Osteocyte (in vitro differentiated cells): ENCODE measurements at regions not wholly inside any gene's neighbourhood (a gene's known extent, or its start where the extent isn't known, plus 50 kb on each side); places are given as distances from the start of the nearest gene placed in this dataset.

Experiments used
- DNase-seq: peaks from one replicate; pipeline ENCODE4 v3.0.0; 2021; ENCODE audit warnings: mixed read lengths; ENCODE audit not compliant: unreplicated experiment; ENCODE audit errors: extremely low spot score
- H3K27ac Mint-ChIP-seq: one replicate; pipeline ENCODE4 v1.8.0; 2021; ENCODE audit warnings: mild to moderate bottlenecking, mixed read lengths; ENCODE audit not compliant: unreplicated experiment
- H3K27me3 Mint-ChIP-seq: one replicate; pipeline ENCODE4 v1.8.0; 2021; ENCODE audit warnings: mixed read lengths; ENCODE audit not compliant: unreplicated experiment
- H3K36me3 Mint-ChIP-seq: one replicate; pipeline ENCODE4 v1.8.0; 2021; ENCODE audit warnings: mixed read lengths; ENCODE audit not compliant: unreplicated experiment
- H3K4me1 Mint-ChIP-seq: one replicate; pipeline ENCODE4 v1.8.0; 2021; ENCODE audit warnings: mixed read lengths; ENCODE audit not compliant: unreplicated experiment
- H3K4me3 Mint-ChIP-seq: one replicate; pipeline ENCODE4 v1.8.0; 2021; ENCODE audit warnings: mild to moderate bottlenecking, moderate library complexity, mixed read lengths; ENCODE audit not compliant: unreplicated experiment
- H3K9me3 Mint-ChIP-seq: one replicate; pipeline ENCODE4 v1.8.0; 2021; ENCODE audit warnings: mixed read lengths; ENCODE audit not compliant: unreplicated experiment
- CTCF ChIP-seq: fragments of 200-600 bp; sonication (generic); IDR thresholded peaks from 2 replicates; pipeline ENCODE4 v1.5.0; 2021; ENCODE audit warnings: antibody characterized with exemption, mild to moderate bottlenecking, moderate library complexity

GRCh38 chr4:125483278-125483677 lies 168.5 kb downstream of the FAT4 start:
- peaks cover 5% of the 10 kb centered on the region for H3K9me3 Mint-ChIP-seq
- H3K27ac Mint-ChIP-seq = no peak overlapping the region
- H3K4me1 Mint-ChIP-seq = no peaks in the 10 kb centered on the region
- no peaks in the 10 kb centered on the region for H3K27me3 Mint-ChIP-seq
- peaks cover 57% of the 10 kb centered on the region for H3K36me3 Mint-ChIP-seq
- DNase-seq = no peak
- no peak for TF ChIP-seq CTCF
- H3K4me3 Mint-ChIP-seq = no peak overlapping the region

- no peak overlapping the region for H3K4me3 Mint-ChIP-seq
- no peak overlapping the region for H3K27ac Mint-ChIP-seq
- peaks cover 52% of the 10 kb centered on the region for H3K36me3 Mint-ChIP-seq
- H3K27me3 Mint-ChIP-seq = no peaks in the 10 kb centered on the region
- TF ChIP-seq CTCF = no peak
- no peak for DNase-seq
- no peaks in the 10 kb centered on the region for H3K4me1 Mint-ChIP-seq
- H3K9me3 Mint-ChIP-seq = no peaks in the 10 kb centered on the region
These were observed 170.2 kb downstream of the FAT4 start for GRCh38 chr4:125484912-125485311.

DNA sequence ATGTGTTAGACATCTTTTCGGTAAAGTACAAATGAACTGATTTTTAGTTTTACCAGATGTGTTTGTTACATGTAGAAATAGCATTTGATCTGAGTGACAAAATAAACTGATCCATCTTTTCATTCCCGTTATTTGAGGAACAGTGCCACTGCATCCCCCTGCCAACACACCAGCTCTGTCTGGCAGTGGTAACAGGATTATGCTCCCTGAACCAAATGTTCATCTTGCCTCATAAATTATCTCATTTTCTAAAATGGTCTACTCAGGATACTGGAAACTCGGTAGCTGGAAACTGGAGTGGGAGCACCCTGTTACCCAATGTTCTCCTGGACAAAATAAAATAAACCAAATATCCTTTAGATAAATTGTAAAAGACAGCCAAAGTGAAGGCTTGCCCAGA lies 171.6 kb downstream of the FAT4 start:
- H3K9me3 Mint-ChIP-seq = no peaks in the 10 kb centered on the region
- H3K27me3 Mint-ChIP-seq = no peaks in the 10 kb centered on the region
- no peaks in the 10 kb centered on the region for H3K4me1 Mint-ChIP-seq
- H3K36me3 Mint-ChIP-seq = peaks cover 63% of the 10 kb centered on the region
- no peak for TF ChIP-seq CTCF
- no peak for DNase-seq
- no peak overlapping the region for H3K4me3 Mint-ChIP-seq
- peak overlapping the region; percentile 4 for H3K27ac Mint-ChIP-seq

DNA sequence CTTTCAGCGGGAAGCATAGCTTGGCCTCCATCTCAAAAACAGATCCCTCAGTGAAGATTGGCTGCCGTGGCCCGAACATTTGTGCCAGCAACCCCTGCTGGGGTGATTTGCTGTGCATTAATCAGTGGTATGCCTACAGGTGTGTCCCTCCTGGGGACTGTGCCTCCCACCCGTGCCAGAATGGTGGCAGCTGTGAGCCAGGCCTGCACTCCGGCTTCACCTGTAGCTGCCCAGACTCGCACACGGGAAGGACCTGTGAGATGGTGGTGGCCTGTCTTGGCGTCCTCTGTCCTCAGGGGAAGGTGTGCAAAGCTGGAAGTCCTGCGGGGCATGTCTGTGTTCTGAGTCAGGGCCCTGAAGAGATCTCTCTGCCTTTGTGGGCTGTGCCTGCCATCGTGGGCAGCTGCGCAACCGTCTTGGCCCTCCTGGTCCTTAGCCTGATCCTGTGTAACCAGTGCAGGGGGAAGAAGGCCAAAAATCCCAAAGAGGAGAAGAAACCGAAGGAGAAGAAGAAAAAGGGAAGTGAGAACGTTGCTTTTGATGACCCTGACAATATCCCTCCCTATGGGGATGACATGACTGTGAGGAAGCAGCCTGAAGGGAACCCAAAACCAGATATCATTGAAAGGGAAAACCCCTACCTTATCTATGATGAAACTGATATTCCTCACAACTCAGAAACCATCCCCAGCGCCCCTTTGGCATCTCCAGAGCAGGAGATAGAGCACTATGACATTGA lies 175.4 kb downstream of the FAT4 start:
- Mint-ChIP-seq H3K9me3 (no peaks in the 10 kb centered on the region), H3K27me3 (no peaks in the 10 kb centered on the region), H3K4me1 (peaks cover 2% of the 10 kb centered on the region), H3K27ac (peak overlapping the region; percentile 15), H3K4me3 (no peak overlapping the region), H3K36me3 (peaks cover 57% of the 10 kb centered on the region)
- no peak for DNase-seq
- TF ChIP-seq CTCF = no peak

DNA sequence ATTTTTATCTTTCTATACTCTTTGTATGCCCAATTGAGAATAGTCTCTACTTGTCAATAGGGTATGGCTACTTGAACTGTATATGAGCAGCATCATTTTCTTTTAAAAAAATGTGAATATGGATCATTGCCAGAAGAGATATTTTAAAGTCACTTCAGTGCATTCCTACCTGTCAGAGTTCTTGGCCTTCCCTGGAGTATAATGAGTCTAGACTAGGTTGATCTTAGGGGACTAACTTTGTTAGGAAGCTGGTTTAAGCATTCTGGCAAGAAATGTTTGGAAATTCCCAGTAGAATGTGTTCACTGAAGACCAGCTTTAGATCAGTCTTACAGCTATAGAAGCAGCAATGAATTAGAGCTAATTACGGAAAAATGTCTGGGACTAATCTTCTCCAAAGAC lies 178.2 kb downstream of the FAT4 start:
- peaks cover 2% of the 10 kb centered on the region for H3K4me1 Mint-ChIP-seq
- no peak for TF ChIP-seq CTCF
- no peak overlapping the region for H3K27ac Mint-ChIP-seq
- no peaks in the 10 kb centered on the region for H3K9me3 Mint-ChIP-seq
- DNase-seq = no peak
- H3K27me3 Mint-ChIP-seq = no peaks in the 10 kb centered on the region
- H3K4me3 Mint-ChIP-seq = no peak overlapping the region
- H3K36me3 Mint-ChIP-seq = peaks cover 44% of the 10 kb centered on the region
